Endothelial cell of umbilical vein (primary cell): ENCODE measurements at regions not wholly inside any gene's neighbourhood (a gene's known extent, or its start where the extent isn't known, plus 50 kb on each side); places are given as distances from the start of the nearest gene placed in this dataset.

Source experiments
- BruUV-seq: library from RNA; stranded (reverse); fragments of 400-500 nt; replicated peaks from 2 replicates; lab custom pipeline; 2021; lab: Mats Ljungman, UMichigan
- CTCF ChIA-PET: fragments of 300-600, 350-600 bp; sonication (Branson Sonifier 250); formaldehyde crosslinking; loops from one replicate; lab custom pipeline; 2021; ENCODE audit warnings: antibody characterized with exemption, inconsistent platforms; lab: Charles Lee
- POLR2A ChIA-PET: fragments of 300-600, 350-600 bp; sonication (Branson Sonifier 250); formaldehyde crosslinking; loops from one replicate; lab custom pipeline; 2021; ENCODE audit warnings: antibody characterized with exemption, inconsistent platforms; lab: Charles Lee
- DNase-seq: peaks from one replicate; pipeline ENCODE4 v3.0.0-alpha.2; 2011; ENCODE audit warnings: low read depth, low spot score
- FAIRE-seq: peaks from 2 replicates; lab custom pipeline; 2011; peaks lifted over from hg19 to GRCh38; lab: Jason Lieb, UNC
- H2AFZ ChIP-seq: 2 replicates; pipeline ENCODE4 v1.6.0; 2012; ENCODE audit warnings: low read depth, low read length, control low read depth, inconsistent platforms
- H3K27ac ChIP-seq: 2 replicates; pipeline ENCODE4 v1.5.1; 2011; ENCODE audit warnings: low read depth, mild to moderate bottlenecking, control low read depth, low read length, moderate library complexity; ENCODE audit not compliant: insufficient read depth
- H3K27me3 ChIP-seq, 2 experiments: 2 replicates each; pipeline versions ENCODE4 v1.6.0 to v1.6.1; 2011; ENCODE audit warnings: low read length in 2 of 2, mixed read lengths in 1 of 2; ENCODE audit not compliant: control insufficient read depth in 2 of 2, insufficient read depth in 2 of 2
- H3K36me3 ChIP-seq, 2 experiments: 2 replicates in 1 of 2; 3 replicates in 1 of 2; pipeline ENCODE4 v1.5.1; 2011; ENCODE audit warnings: low read length in 2 of 2, mild to moderate bottlenecking in 1 of 2, moderate library complexity in 1 of 2; ENCODE audit not compliant: control insufficient read depth in 2 of 2, insufficient read depth in 2 of 2; ENCODE audit errors: extremely low read depth in 1 of 2
- H3K4me1 ChIP-seq: 3 replicates; pipeline ENCODE4 v1.5.1; 2011; ENCODE audit warnings: mild to moderate bottlenecking, low read length; ENCODE audit not compliant: control insufficient read depth, insufficient read depth; ENCODE audit errors: extremely low read depth
- H3K4me2 ChIP-seq: 2 replicates; pipeline ENCODE4 v1.6.1; 2011; ENCODE audit warnings: low read length, control low read depth, mixed read lengths; ENCODE audit not compliant: insufficient read depth
- H3K4me3 ChIP-seq, 3 experiments: fragments of 200-600 bp in 1 of 3; sonication (generic), shearing (Covaris generic) in 1 of 3; replicated peaks in 1 of 3; 2 replicates each; pipeline ENCODE4 v1.5.1; 2011 to 2016; ENCODE audit warnings: control low read depth in 3 of 3, low read length in 3 of 3, mild to moderate bottlenecking in 2 of 3, inconsistent platforms in 1 of 3, low read depth in 1 of 3, moderate library complexity in 1 of 3; ENCODE audit not compliant: insufficient read depth in 1 of 3
- H3K79me2 ChIP-seq: 2 replicates; pipeline ENCODE4 v1.6.0; 2012; ENCODE audit warnings: low read length, inconsistent platforms; ENCODE audit not compliant: control insufficient read depth, insufficient read depth
- H3K9ac ChIP-seq: replicated peaks from 2 replicates; pipeline ENCODE3; 2011; ENCODE audit warnings: low read length, control low read depth; ENCODE audit not compliant: insufficient read depth; ENCODE audit errors: extremely low read depth
- H3K9me1 ChIP-seq: replicated peaks from 3 replicates; pipeline ENCODE4 v1.6.0; 2011; ENCODE audit warnings: mild to moderate bottlenecking, low read length; ENCODE audit not compliant: control insufficient read depth, insufficient read depth; ENCODE audit errors: extremely low read depth
- H3K9me3 ChIP-seq: replicated peaks from 2 replicates; pipeline ENCODE4 v1.5.1; 2012; ENCODE audit warnings: low read length, inconsistent platforms; ENCODE audit not compliant: control insufficient read depth, insufficient read depth
- H4K20me1 ChIP-seq: replicated peaks from 2 replicates; pipeline ENCODE3; 2011; ENCODE audit warnings: mild to moderate bottlenecking, low read length; ENCODE audit not compliant: control insufficient read depth, insufficient read depth; ENCODE audit errors: extremely low read depth
- CTCF ChIP-seq, 2 donors: IDR thresholded peaks; 1 replicate in 1 of 2; 2 replicates in 1 of 2; pipeline ENCODE4 v1.5.1; 2011; ENCODE audit warnings: low read length in 2 of 2, mild to moderate bottlenecking in 2 of 2, moderate library complexity in 2 of 2, control low read depth in 1 of 2, inconsistent platforms in 1 of 2, low read depth in 1 of 2; ENCODE audit not compliant: insufficient read depth in 1 of 2; ENCODE audit errors: extremely low read depth in 1 of 2
- EZH2 ChIP-seq: IDR thresholded peaks from 2 replicates; pipeline ENCODE4 v1.6.1; 2012; ENCODE audit warnings: borderline replicate concordance, low read depth, mild to moderate bottlenecking, moderate library complexity, low read length, inconsistent platforms; ENCODE audit not compliant: severe bottlenecking
- FOS ChIP-seq: IDR thresholded peaks from 2 replicates; pipeline ENCODE4 v1.6.1; 2011; ENCODE audit warnings: mild to moderate bottlenecking, low read length, moderate library complexity, borderline replicate concordance; ENCODE audit not compliant: insufficient read depth
- GATA2 ChIP-seq: IDR thresholded peaks from 2 replicates; pipeline ENCODE4 v1.7.0; 2011; ENCODE audit warnings: low read depth, mild to moderate bottlenecking, moderate library complexity, mixed read lengths, low read length; ENCODE audit not compliant: insufficient read length, insufficient read depth
- MAX ChIP-seq: IDR thresholded peaks from 2 replicates; pipeline ENCODE4 v1.6.1; 2011; ENCODE audit not compliant: insufficient read depth, insufficient read length
- MYC ChIP-seq: IDR thresholded peaks from one replicate; pipeline ENCODE4 v1.6.1; 2011; ENCODE audit warnings: mild to moderate bottlenecking, low read depth, low read length
- POLR2A ChIP-seq: IDR thresholded peaks from 2 replicates; pipeline ENCODE4 v1.6.1; 2012; ENCODE audit warnings: low read depth, mild to moderate bottlenecking, control low read depth, low read length
- POLR2AphosphoS5 ChIP-seq: IDR thresholded peaks from 2 replicates; pipeline ENCODE4 v1.6.1; 2012; ENCODE audit warnings: low read depth, mild to moderate bottlenecking, control low read depth, low read length, moderate library complexity; ENCODE audit not compliant: insufficient read depth
- dilution Hi-C: fragments of 300-500 bp; cut with MboI; formaldehyde crosslinking; loops from one replicate; pipeline ENCODE4 v1.15.0; 2019; ENCODE audit warnings: low sequenced_read_pairs; ENCODE audit not compliant: extremely low pct_ligation_motif_present
- intact Hi-C: fragments of 100-400 bp; cut with micrococcal nuclease; formaldehyde crosslinking; loops from one replicate; pipeline ENCODE4 v1.10.0; 2022

GRCh38 chr6:14709066-14709670, 536.7 kb upstream of the JARID2 start:
- no peak for DNase-seq
- Histone ChIP-seq H3K79me2 (no peaks in the 10 kb centered on the region), H3K27me3 (no peaks in the 10 kb centered on the region), H3K4me3 (no peak overlapping the region), H3K9ac (no peak overlapping the region), H3K36me3 (no peaks in the 10 kb centered on the region), H3K9me3 (no peaks in the 10 kb centered on the region), H3K4me1 (no peaks in the 10 kb centered on the region), H4K20me1 (no peaks in the 10 kb centered on the region), H3K27ac (no peak overlapping the region), H3K9me1 (no peaks in the 10 kb centered on the region), H3K4me2 (no peak overlapping the region), H2AFZ (no peak overlapping the region)
- intact Hi-C loops: no loop called here
- FAIRE-seq: no peak
- TF ChIP-seq MYC: no peak
- TF ChIP-seq EZH2: no peak
- TF ChIP-seq FOS: no peak
- no peak for TF ChIP-seq MAX
- TF ChIP-seq POLR2A: no peak
- TF ChIP-seq CTCF (IDR thresholded peaks at IDR 0.05; ENCODE audit: extremely low read depth in 1 of 2, insufficient read depth in 1 of 2, low read depth in 1 of 2, low read length in 2 of 2): no peak
- TF ChIP-seq GATA2: no peak
- no peak for TF ChIP-seq POLR2AphosphoS5
- BruUV-seq: no TSS peak
- CTCF ChIA-PET: no interaction called here
- POLR2A ChIA-PET: no interaction called here
- dilution Hi-C loops: no loop called here
